SKM-1 treated with dmso at 0.1 percent for 144 hours (cell line): ENCODE measurements at regions not wholly inside any gene's neighbourhood (a gene's known extent, or its start where the extent isn't known, plus 50 kb on each side); places are given as distances from the start of the nearest gene placed in this dataset.
"Not testable (repeated sequence)": the region's sequence is repeated elsewhere in the genome, so short reads cannot be mapped to it uniquely, and the experiment has no call there.

Experiments used
- DNase-seq: peaks from one replicate; lab custom pipeline; 2025; ENCODE audit not compliant: unreplicated experiment; lab: John Stamatoyannopoulos, UW

GRCh38 chr5:86507574-86507973 lies 110.2 kb upstream of the COX7C start:
- DNase-seq: no peak

GRCh38 chr5:86510330-86510915 lies 107.3 kb upstream of the COX7C start:
- not testable (repeated sequence) for DNase-seq

- DNase-seq: no peak
Measured at GRCh38 chr5:86523718-86524117, 94.0 kb upstream of the COX7C start.

GRCh38 chr5:86525622-86526021 lies 92.1 kb upstream of the COX7C start:
- DNase-seq: no peak

GRCh38 chr5:86526811-86527348 lies 90.9 kb upstream of the COX7C start:
- DNase-seq: no peak

GRCh38 chr5:86532429-86532828 lies 85.3 kb upstream of the COX7C start:
- DNase-seq: no peak

- no peak for DNase-seq
Measured at GRCh38 chr5:86536396-86536795, 81.3 kb upstream of the COX7C start.

- DNase-seq: no peak
Measured at GRCh38 chr5:86542532-86542931, 75.2 kb upstream of the COX7C start.

GRCh38 chr5:86546044-86546443 lies 71.7 kb upstream of the COX7C start:
- DNase-seq: no peak

- no peak for DNase-seq
Measured at GRCh38 chr5:86546582-86546981, 71.2 kb upstream of the COX7C start.

- DNase-seq: no peak
Measured at GRCh38 chr5:86554638-86555037, 63.1 kb upstream of the COX7C start.

GRCh38 chr5:86557920-86558319 lies 59.8 kb upstream of the COX7C start:
- no peak for DNase-seq

- no peak for DNase-seq
Measured at GRCh38 chr5:86565197-86565789, 52.4 kb upstream of the COX7C start.

GRCh38 chr5:86566030-86566429 lies 51.7 kb upstream of the COX7C start:
- DNase-seq: not testable (repeated sequence)
